ENCODE measurements at regions not wholly inside any gene's neighbourhood (a gene's known extent, or its start where the extent isn't known, plus 50 kb on each side); places are given as distances from the start of the nearest gene placed in this dataset.

- no peak for DNase-seq (ENCODE audit: low spot score)
- in situ Hi-C loops (cut with MboI; ENCODE audit: low pct_unique_long_range_greater_than_20kb, low sequenced_read_pairs, unreplicated experiment), result no loop called here
- TF ChIP-seq CTCF (IDR thresholded peaks at IDR 0.05; ENCODE audit: extremely low read depth, insufficient read depth, missing control alignments), result no peak
Measured at GRCh38 chr7:11221984-11222383, 248.3 kb downstream of the PHF14 start.

GRCh38 chr7:11224535-11224934, 250.9 kb downstream of the PHF14 start:
- in situ Hi-C loops (cut with MboI; ENCODE audit: low pct_unique_long_range_greater_than_20kb, low sequenced_read_pairs, unreplicated experiment), result no loop called here
- no peak for DNase-seq (ENCODE audit: low spot score)
- TF ChIP-seq CTCF (IDR thresholded peaks at IDR 0.05; ENCODE audit: extremely low read depth, insufficient read depth, missing control alignments), result no peak

- TF ChIP-seq CTCF (IDR thresholded peaks at IDR 0.05; ENCODE audit: extremely low read depth, insufficient read depth, missing control alignments), result no peak
- in situ Hi-C loops (cut with MboI; ENCODE audit: low pct_unique_long_range_greater_than_20kb, low sequenced_read_pairs, unreplicated experiment), result no loop called here
- no peak for DNase-seq (ENCODE audit: low spot score)
Measured at GRCh38 chr7:11228515-11228914, 254.8 kb downstream of the PHF14 start.

GRCh38 chr7:11231190-11231589, 257.5 kb downstream of the PHF14 start:
- DNase-seq (ENCODE audit: low spot score), result no peak
- in situ Hi-C loops (cut with MboI; ENCODE audit: low pct_unique_long_range_greater_than_20kb, low sequenced_read_pairs, unreplicated experiment), result no loop called here
- TF ChIP-seq CTCF (IDR thresholded peaks at IDR 0.05; ENCODE audit: extremely low read depth, insufficient read depth, missing control alignments), result no peak

- no peak for TF ChIP-seq CTCF (IDR thresholded peaks at IDR 0.05; ENCODE audit: extremely low read depth, insufficient read depth, missing control alignments)
- in situ Hi-C loops (cut with MboI; ENCODE audit: low pct_unique_long_range_greater_than_20kb, low sequenced_read_pairs, unreplicated experiment), result no loop called here
- no peak for DNase-seq (ENCODE audit: low spot score)
Measured at GRCh38 chr7:11232462-11232861, 258.8 kb downstream of the PHF14 start.

GRCh38 chr7:11233871-11234270, 260.2 kb downstream of the PHF14 start:
- TF ChIP-seq CTCF (IDR thresholded peaks at IDR 0.05; ENCODE audit: extremely low read depth, insufficient read depth, missing control alignments), result no peak
- DNase-seq (ENCODE audit: low spot score), result no peak
- in situ Hi-C loops (cut with MboI; ENCODE audit: low pct_unique_long_range_greater_than_20kb, low sequenced_read_pairs, unreplicated experiment), result no loop called here

- in situ Hi-C loops (cut with MboI; ENCODE audit: low pct_unique_long_range_greater_than_20kb, low sequenced_read_pairs, unreplicated experiment), result no loop called here
- TF ChIP-seq CTCF (IDR thresholded peaks at IDR 0.05; ENCODE audit: extremely low read depth, insufficient read depth, missing control alignments), result no peak
- no peak for DNase-seq (ENCODE audit: low spot score)
Measured at GRCh38 chr7:11235491-11235890, 261.8 kb downstream of the PHF14 start.
